ENCODE measurements at regions not wholly inside any gene's neighbourhood (a gene's known extent, or its start where the extent isn't known, plus 50 kb on each side); places are given as distances from the start of the nearest gene placed in this dataset.

GRCh38 chr11:21865541-21865940 lies 327.3 kb upstream of the ANO5 start:
- POLR2A ChIA-PET = no interaction called here
- no peak overlapping the region for H3K4me3 Mint-ChIP-seq (ENCODE audit: unreplicated experiment)
- DNase-seq (ENCODE audit: unreplicated experiment) = no peak
- no TSS peak for BruUV-seq (replicated peaks)
- CTCF ChIA-PET = no interaction called here
- H3K27ac Mint-ChIP-seq (ENCODE audit: low read depth, unreplicated experiment) = no peak overlapping the region
- peaks cover 8% of the 10 kb centered on the region for H3K9me3 Mint-ChIP-seq (ENCODE audit: unreplicated experiment)
- intact Hi-C loops (cut with micrococcal nuclease) = no loop called here
- no peaks in the 10 kb centered on the region for H3K36me3 Mint-ChIP-seq (ENCODE audit: insufficient read depth, unreplicated experiment)
- no peaks in the 10 kb centered on the region for H3K4me1 Mint-ChIP-seq (ENCODE audit: insufficient read depth, unreplicated experiment)
- TF ChIP-seq CTCF (IDR thresholded peaks at IDR 0.05; ENCODE audit: unreplicated experiment) = no peak
- H3K27me3 Mint-ChIP-seq (ENCODE audit: insufficient read depth, unreplicated experiment) = no peaks in the 10 kb centered on the region

GRCh38 chr11:21866781-21867180 lies 326.1 kb upstream of the ANO5 start:
- Mint-ChIP-seq H3K36me3 (ENCODE audit: insufficient read depth, unreplicated experiment) (no peaks in the 10 kb centered on the region), H3K4me3 (ENCODE audit: unreplicated experiment) (no peak overlapping the region), H3K27ac (ENCODE audit: low read depth, unreplicated experiment) (no peak overlapping the region), H3K9me3 (ENCODE audit: unreplicated experiment) (peaks cover 17% of the 10 kb centered on the region), H3K4me1 (ENCODE audit: insufficient read depth, unreplicated experiment) (no peaks in the 10 kb centered on the region), H3K27me3 (ENCODE audit: insufficient read depth, unreplicated experiment) (no peaks in the 10 kb centered on the region)
- DNase-seq (ENCODE audit: unreplicated experiment) = no peak
- ChIA-PET CTCF (no interaction called here), POLR2A (no interaction called here)
- BruUV-seq (replicated peaks) = no TSS peak
- intact Hi-C loops (cut with micrococcal nuclease) = no loop called here
- no peak for TF ChIP-seq CTCF (IDR thresholded peaks at IDR 0.05; ENCODE audit: unreplicated experiment)

GRCh38 chr11:21877151-21877550 lies 315.7 kb upstream of the ANO5 start:
- H3K27me3 Mint-ChIP-seq (ENCODE audit: insufficient read depth, unreplicated experiment) = no peaks in the 10 kb centered on the region
- H3K36me3 Mint-ChIP-seq (ENCODE audit: insufficient read depth, unreplicated experiment) = no peaks in the 10 kb centered on the region
- no peak overlapping the region for H3K27ac Mint-ChIP-seq (ENCODE audit: low read depth, unreplicated experiment)
- no peak for DNase-seq (ENCODE audit: unreplicated experiment)
- no peak for TF ChIP-seq CTCF (IDR thresholded peaks at IDR 0.05; ENCODE audit: unreplicated experiment)
- H3K9me3 Mint-ChIP-seq (ENCODE audit: unreplicated experiment) = peaks cover 26% of the 10 kb centered on the region
- H3K4me1 Mint-ChIP-seq (ENCODE audit: insufficient read depth, unreplicated experiment) = no peaks in the 10 kb centered on the region
- POLR2A ChIA-PET = no interaction called here
- intact Hi-C loops (cut with micrococcal nuclease) = no loop called here
- CTCF ChIA-PET = no interaction called here
- BruUV-seq (replicated peaks) = no TSS peak
- no peak overlapping the region for H3K4me3 Mint-ChIP-seq (ENCODE audit: unreplicated experiment)

GRCh38 chr11:21883354-21883753 lies 309.5 kb upstream of the ANO5 start:
- intact Hi-C loops (cut with micrococcal nuclease) = no loop called here
- CTCF ChIA-PET = no interaction called here
- no TSS peak for BruUV-seq (replicated peaks)
- Mint-ChIP-seq H3K27me3 (ENCODE audit: insufficient read depth, unreplicated experiment) (no peaks in the 10 kb centered on the region), H3K9me3 (ENCODE audit: unreplicated experiment) (peaks cover 56% of the 10 kb centered on the region), H3K36me3 (ENCODE audit: insufficient read depth, unreplicated experiment) (no peaks in the 10 kb centered on the region), H3K4me1 (ENCODE audit: insufficient read depth, unreplicated experiment) (no peaks in the 10 kb centered on the region), H3K4me3 (ENCODE audit: unreplicated experiment) (no peak overlapping the region), H3K27ac (ENCODE audit: low read depth, unreplicated experiment) (no peak overlapping the region)
- POLR2A ChIA-PET = no interaction called here
- TF ChIP-seq CTCF (IDR thresholded peaks at IDR 0.05; ENCODE audit: unreplicated experiment) = no peak
- no peak for DNase-seq (ENCODE audit: unreplicated experiment)
